SK-N-SH (cell line): ENCODE measurements at regions not wholly inside any gene's neighbourhood (a gene's known extent, or its start where the extent isn't known, plus 50 kb on each side); places are given as distances from the start of the nearest gene placed in this dataset.

ENCODE experiments used
- CHD2 ChIP-seq: fragments of 150-350 bp; IDR thresholded peaks from 2 replicates; pipeline ENCODE4 v1.6.1; 2018; ENCODE audit warnings: low read length; ENCODE audit not compliant: partially characterized antibody
- EP300 ChIP-seq, 2 experiments: IDR thresholded peaks; 2 replicates each; pipeline versions ENCODE4 v1.4.0 to v1.6.1; 2012; ENCODE audit warnings: borderline replicate concordance in 1 of 2, low read depth in 1 of 2, low read length in 1 of 2
- FOXJ3 ChIP-seq: sonication (generic); formaldehyde crosslinking; IDR thresholded peaks from 2 replicates; pipeline ENCODE4 v1.5.1; 2020; ENCODE audit warnings: mild to moderate bottlenecking, missing genetic modification reagents
- POLR2AphosphoS5 ChIP-seq: IDR thresholded peaks from 2 replicates; pipeline ENCODE4 v1.6.1; 2012; ENCODE audit warnings: low read depth, low read length
- SIN3A ChIP-seq: IDR thresholded peaks from 2 replicates; pipeline ENCODE4 v1.6.1; 2012; ENCODE audit warnings: low read depth, mild to moderate bottlenecking, low read length, moderate library complexity, borderline replicate concordance
- YY1 ChIP-seq: IDR thresholded peaks from 2 replicates; pipeline ENCODE4 v1.4.0; 2012; ENCODE audit warnings: low read depth, mild to moderate bottlenecking
- TF ChIP-seq, protein P1 (sequence below): IDR thresholded peaks from 2 replicates; pipeline ENCODE4; 2012
- TF ChIP-seq, protein P2 (sequence below): fragments of 200-600 bp; sonication (generic); IDR thresholded peaks from 2 replicates; pipeline ENCODE4 v1.6.1; 2017; ENCODE audit warnings: antibody characterized with exemption, mild to moderate bottlenecking, moderate library complexity
- TF ChIP-seq, protein P3 (sequence below): IDR thresholded peaks from 2 replicates; pipeline ENCODE4 v1.6.1; 2012; ENCODE audit warnings: mild to moderate bottlenecking, low read depth, low read length, moderate library complexity
- TF ChIP-seq, protein P4 (sequence below): IDR thresholded peaks from 2 replicates; pipeline ENCODE4 v1.4.0; 2012; ENCODE audit warnings: low read depth

DNA sequence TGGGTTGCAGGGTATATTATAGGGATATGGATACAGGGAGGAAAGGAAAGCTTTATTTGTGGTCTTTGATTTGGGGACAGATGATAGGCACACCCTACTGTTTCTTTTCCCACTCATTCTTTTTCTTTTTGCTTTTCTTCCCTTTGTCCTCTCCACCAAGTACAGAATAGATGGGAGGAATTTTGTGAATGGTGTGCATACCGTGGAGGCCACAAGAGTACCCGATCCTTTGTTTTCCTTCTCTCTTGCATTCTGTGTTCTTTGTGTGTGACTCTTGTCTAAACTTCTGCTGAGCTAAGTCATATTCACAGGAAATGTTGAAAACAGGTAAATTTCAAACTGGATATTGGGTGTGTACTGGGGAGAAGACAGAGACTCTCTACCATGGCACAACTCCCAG is 321.4 kb upstream of the SLC8A1 start:
- TF ChIP-seq, protein P1, sequence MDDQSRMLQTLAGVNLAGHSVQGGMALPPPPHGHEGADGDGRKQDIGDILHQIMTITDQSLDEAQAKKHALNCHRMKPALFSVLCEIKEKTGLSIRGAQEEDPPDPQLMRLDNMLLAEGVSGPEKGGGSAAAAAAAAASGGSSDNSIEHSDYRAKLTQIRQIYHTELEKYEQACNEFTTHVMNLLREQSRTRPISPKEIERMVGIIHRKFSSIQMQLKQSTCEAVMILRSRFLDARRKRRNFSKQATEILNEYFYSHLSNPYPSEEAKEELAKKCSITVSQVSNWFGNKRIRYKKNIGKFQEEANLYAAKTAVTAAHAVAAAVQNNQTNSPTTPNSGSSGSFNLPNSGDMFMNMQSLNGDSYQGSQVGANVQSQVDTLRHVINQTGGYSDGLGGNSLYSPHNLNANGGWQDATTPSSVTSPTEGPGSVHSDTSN, result no peak
- TF ChIP-seq CHD2 (no peak), YY1 (no peak), EP300 (IDR thresholded peaks at IDR 0.05; ENCODE audit: borderline replicate concordance in 1 of 2, low read depth in 1 of 2, low read length in 1 of 2) (no peak), SIN3A (no peak), FOXJ3 (CRISPR knock-in tag) (no peak), POLR2AphosphoS5 (no peak)
- TF ChIP-seq, protein P2, sequence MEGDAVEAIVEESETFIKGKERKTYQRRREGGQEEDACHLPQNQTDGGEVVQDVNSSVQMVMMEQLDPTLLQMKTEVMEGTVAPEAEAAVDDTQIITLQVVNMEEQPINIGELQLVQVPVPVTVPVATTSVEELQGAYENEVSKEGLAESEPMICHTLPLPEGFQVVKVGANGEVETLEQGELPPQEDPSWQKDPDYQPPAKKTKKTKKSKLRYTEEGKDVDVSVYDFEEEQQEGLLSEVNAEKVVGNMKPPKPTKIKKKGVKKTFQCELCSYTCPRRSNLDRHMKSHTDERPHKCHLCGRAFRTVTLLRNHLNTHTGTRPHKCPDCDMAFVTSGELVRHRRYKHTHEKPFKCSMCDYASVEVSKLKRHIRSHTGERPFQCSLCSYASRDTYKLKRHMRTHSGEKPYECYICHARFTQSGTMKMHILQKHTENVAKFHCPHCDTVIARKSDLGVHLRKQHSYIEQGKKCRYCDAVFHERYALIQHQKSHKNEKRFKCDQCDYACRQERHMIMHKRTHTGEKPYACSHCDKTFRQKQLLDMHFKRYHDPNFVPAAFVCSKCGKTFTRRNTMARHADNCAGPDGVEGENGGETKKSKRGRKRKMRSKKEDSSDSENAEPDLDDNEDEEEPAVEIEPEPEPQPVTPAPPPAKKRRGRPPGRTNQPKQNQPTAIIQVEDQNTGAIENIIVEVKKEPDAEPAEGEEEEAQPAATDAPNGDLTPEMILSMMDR, result no peak
- TF ChIP-seq, protein P3, sequence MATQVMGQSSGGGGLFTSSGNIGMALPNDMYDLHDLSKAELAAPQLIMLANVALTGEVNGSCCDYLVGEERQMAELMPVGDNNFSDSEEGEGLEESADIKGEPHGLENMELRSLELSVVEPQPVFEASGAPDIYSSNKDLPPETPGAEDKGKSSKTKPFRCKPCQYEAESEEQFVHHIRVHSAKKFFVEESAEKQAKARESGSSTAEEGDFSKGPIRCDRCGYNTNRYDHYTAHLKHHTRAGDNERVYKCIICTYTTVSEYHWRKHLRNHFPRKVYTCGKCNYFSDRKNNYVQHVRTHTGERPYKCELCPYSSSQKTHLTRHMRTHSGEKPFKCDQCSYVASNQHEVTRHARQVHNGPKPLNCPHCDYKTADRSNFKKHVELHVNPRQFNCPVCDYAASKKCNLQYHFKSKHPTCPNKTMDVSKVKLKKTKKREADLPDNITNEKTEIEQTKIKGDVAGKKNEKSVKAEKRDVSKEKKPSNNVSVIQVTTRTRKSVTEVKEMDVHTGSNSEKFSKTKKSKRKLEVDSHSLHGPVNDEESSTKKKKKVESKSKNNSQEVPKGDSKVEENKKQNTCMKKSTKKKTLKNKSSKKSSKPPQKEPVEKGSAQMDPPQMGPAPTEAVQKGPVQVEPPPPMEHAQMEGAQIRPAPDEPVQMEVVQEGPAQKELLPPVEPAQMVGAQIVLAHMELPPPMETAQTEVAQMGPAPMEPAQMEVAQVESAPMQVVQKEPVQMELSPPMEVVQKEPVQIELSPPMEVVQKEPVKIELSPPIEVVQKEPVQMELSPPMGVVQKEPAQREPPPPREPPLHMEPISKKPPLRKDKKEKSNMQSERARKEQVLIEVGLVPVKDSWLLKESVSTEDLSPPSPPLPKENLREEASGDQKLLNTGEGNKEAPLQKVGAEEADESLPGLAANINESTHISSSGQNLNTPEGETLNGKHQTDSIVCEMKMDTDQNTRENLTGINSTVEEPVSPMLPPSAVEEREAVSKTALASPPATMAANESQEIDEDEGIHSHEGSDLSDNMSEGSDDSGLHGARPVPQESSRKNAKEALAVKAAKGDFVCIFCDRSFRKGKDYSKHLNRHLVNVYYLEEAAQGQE, result no peak
- TF ChIP-seq, protein P4, sequence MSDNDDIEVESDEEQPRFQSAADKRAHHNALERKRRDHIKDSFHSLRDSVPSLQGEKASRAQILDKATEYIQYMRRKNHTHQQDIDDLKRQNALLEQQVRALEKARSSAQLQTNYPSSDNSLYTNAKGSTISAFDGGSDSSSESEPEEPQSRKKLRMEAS, result no peak
